COLO668 (cell line): ENCODE measurements at regions not wholly inside any gene's neighbourhood (a gene's known extent, or its start where the extent isn't known, plus 50 kb on each side); places are given as distances from the start of the nearest gene placed in this dataset.
"Not testable (repeated sequence)": the region's sequence is repeated elsewhere in the genome, so short reads cannot be mapped to it uniquely, and the experiment has no call there.

Experiments
- DNase-seq: peaks from one replicate; lab custom pipeline; 2025; ENCODE audit not compliant: unreplicated experiment; lab: John Stamatoyannopoulos, UW

DNA sequence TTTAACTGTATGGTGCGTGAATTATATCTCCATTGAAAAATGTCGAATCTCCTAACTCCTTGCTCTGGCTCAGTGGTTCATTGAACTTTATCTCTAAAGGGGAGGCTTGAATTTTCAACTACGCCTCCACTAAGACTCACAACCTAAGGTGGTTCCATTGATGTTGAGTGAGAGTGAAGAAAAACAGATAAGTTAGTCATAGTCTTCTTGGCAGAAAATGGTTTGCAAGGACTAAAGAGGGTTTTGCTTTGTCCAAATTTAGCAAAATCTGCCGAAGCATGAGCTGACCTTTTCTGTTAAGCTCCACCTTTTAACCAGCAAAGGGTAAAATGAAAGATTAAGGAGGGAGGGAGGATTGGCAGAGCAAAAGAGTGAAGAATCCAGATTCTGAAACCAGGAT is 290.2 kb upstream of the SPTLC3 start:
- no peak for DNase-seq

DNA sequence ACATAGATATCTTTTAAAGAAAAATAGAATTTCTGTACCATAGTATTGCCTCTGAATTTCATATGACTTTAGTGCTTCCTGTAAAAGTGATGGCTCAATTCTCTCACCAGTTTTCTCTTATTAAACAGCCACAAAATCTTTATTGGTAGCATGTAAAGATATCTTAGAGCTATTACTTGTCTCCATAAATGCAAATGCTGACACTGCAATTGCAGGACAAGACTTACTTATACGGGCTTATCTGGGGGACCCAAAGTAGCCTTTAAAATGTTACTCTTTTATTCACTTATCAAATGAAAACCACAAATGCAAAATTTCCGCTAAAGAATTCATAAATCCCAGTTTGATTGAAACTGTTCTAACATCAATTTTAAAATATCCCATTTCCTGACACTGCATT is 287.1 kb upstream of the SPTLC3 start:
- DNase-seq, result no peak

DNA sequence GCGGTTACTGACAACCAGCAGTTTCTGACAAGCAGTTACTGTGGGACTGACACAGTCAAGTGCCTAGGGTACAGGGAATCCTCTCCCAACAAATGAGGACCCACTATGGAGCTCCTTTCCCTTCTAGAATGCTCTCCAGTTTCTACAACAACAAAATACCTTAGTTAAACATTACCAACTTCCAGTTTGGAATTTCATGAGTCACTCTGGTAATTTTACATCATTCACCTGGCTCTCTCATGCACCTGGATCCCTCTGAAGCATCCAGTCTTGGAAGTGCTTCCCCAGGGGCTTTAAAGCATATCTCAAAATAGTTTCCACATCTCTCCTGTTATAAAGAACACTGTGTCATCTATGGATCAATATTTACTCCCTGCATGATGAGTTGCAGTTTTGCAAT is 286.7 kb upstream of the SPTLC3 start:
- DNase-seq, result peak; percentile 67

DNA sequence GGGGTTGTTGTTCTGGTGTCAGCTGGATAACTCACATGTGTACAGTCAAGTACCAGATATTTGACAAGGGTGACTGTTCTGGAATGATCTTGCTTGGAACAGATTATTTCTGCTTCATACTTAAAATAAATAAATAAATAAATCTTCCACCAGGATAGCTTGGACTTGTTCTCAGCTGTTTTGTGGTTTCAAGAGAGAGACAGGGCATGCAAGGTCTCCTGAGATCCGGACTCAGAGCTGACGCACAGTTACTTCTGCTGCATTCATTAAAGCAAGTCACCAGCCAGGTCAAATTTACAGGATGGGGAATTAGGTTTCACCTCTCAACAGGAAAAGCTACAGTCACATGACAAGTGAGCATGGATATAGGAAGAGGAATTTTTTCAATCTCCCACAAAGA is 285.0 kb upstream of the SPTLC3 start:
- no peak for DNase-seq

DNA sequence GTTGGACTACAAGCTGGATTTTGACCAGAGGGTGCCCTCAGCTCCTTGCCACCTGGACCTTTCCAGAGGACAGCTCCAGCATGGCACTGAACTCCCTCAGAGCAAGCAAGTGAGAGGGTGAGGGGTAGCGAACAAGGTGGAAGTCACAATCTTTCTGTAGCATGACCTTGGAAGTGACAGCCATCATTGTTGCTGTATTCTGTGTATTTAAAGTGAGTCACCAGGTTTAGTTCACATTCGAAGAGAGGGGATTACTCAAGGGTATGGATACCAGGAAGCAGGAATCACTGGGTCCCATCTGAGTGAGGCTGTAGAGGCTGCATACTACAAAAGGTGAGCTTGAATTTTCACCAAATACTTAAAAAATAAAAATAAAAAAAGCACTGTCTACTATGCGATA is 280.0 kb upstream of the SPTLC3 start:
- DNase-seq, result no peak

DNA sequence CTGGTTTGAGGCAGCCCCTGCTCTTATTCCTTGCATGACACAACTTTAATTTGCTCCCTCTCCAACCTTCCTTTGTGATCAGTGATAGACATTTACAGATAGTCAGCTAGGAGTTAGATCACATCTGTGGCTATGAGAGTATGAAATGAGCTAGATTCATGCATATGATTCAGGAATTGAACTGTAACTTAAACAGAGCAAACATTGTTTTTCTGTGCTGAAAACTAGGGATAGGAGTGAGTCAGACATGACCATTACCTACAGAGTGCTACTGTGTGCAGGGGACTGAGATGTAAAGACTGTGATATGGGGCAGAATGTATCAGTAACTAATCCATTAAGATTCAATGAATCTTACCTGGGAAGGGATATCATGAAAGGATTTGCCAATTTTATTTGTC is 279.4 kb upstream of the SPTLC3 start:
- no peak for DNase-seq

DNA sequence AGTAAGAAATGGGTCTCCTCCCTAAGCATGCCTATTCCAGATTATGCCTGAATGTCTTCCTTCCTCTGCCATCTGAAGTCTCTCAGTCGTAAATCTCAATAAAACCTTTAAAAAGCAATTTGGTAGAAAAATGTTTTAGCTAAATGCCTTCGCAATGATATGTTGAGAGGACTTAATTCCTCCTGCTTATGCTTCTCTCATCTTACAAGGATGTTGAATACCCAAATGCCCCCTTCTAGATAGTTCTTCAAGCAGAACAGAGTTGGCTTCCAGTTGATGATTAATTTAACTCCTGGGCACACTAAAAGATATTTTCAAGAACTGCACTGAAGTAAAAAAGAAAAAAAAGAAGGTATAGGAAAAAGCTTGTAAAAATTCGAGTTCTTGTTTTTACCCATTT is 275.0 kb upstream of the SPTLC3 start:
- no peak for DNase-seq

DNA sequence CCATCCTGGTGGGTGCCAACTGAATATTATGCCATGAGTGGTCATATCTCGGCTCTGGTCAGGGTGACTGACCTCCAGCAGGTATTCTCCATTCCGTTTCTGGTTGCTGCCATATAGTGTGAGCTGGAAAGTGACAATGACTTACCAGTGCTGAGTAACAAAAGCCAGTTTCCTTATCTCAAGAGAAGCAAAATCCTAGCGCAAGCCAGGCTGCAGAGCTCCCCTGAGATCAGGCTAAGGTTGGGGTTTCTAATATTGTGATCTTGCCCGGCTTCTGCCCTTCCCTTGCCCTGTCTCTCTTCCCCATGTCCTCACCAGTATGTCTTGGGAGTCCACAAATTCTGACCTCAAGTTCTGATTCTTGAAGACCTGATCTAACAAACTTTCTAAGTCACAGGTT is 271.3 kb upstream of the SPTLC3 start:
- no peak for DNase-seq

DNA sequence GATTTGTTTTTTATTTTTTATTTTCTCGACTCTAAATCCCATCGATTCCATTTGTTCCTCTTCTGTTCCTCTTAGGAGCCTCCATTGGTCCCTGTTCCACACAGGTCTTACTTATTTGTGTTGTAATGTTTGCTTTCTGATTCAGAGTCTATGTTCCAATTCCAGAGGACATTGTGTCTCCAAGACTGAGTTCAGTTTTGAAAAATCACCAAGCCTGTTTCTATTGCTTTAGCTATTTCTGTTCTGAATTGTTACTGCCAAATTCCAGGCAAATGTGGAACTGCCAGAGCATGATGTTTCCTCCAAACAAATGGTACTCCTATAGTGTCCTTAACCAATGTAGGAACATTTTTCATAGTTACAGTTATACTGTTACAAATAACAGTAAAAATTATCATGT is 270.9 kb upstream of the SPTLC3 start:
- DNase-seq, result no peak

DNA sequence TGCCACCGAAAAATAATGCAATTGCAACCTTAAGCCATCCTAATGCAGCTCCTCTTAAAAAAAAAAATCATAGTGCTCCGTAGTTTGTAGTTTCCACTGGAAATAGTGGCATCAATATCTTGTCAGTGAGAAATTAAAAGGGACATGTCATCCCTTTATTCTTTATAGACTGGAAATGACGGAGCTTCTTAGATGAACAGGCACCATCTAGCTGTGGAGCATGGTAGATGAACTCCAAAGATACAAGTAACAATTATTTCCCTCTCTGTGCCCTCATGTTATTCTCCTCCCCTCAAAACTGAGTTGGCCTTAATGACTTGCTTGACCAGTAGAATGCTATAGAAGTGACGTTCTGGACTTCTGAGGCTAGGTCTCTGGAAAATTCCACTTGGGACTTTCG is 268.1 kb upstream of the SPTLC3 start:
- DNase-seq, result no peak

DNA sequence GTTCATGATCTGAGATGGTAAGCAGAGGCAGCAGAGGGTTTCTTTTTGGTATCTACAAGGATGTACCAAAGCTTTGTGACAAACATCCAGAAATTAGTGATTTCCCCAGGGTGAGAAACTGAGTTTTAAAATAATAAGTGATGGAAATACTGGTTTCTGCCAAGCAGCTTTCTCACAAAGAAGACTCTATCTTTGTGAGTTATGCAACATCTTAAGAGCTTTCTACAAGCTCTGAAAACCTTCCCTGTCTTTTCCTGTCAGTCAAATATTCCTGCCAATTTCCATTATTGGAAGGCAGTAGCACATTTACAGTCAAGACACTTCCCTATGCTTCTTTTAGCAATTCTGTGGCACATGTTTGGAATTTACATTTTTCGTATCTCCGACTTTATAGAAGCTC is 264.7 kb upstream of the SPTLC3 start:
- no peak for DNase-seq

DNA sequence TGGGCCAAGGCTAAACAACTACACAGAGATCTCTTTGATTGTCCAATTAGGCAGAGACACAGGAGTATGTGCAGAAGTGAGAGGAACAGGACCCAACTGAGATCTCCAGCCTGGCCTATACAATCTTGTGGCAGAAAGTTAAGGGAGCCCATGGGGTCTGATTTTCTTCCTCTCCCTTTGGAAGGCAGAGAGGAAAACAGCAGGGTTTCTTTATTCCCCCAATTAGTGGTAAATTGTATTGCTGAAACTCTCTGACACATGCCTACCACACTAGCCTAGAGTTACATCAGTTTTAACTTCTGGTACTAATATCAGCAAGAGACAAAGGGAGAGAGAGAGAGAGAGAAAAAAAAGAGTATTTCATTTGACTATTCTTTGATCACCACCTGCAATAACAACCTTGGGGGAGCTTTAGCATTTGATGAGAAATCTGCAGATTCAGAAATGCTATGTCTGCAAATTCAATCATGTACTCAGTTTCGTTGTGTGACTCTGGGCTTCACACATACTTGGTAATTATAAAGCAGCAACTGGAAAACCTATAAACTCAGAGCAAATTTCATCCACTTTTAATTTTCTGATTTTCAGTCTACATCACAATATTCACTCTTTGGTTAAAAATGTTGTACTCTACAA is 260.3 kb upstream of the SPTLC3 start:
- no peak for DNase-seq

DNA sequence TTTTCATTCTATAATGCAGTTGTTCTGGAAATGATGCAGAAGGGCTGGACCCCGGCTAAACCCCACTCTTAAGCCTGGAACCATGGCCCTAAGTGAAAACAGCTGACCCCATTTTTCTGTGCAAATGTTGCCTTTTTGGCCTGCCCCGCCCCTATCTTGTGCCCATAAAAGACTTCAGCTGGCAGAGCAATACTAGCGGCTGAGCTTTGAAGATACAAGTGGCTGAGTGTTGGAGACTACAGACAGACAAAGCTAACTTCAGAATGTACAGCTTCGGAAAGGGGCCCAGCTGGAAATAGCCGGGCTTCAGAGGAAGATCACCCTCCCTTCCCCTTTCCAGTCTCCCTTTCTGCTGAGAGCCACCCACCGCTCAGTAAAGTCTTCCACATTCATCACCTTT is 258.6 kb upstream of the SPTLC3 start:
- no peak for DNase-seq

DNA sequence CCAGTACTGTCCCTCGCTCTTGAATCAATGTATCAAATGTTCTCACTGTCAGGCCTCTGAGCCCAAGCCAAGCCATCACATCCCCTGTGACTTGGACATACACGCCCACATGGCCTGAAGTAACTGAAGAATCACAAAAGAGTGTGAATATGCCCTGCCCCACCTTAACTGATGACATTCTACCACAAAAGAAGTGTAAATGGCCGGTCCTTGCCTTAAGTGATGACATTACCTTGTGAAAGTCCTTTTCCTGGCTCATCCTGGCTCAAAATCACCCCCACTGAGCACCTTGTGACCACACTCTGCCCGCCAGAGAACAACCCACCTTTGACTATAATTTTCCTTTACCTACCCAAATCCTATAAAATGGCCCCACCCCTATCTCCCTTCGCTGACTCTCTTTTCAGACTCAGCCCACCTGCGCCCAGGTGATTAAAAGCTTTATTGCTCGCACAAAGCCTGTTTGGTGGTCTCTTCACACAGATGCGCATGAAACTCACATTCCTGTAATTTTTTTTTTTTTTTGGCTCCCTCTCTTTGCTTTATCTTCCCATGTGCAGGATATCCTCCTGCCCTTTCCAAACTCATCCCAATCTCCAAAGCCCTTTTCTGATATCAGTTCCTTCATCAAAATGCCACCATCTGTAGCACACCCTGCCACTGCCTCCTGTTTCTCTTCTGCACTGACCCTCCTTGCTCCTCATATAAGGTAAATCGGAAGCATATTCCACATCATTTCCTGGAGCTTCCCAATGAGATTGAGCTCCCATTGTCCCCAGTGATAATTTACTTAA is 255.7 kb upstream of the SPTLC3 start:
- not testable (repeated sequence) for DNase-seq

DNA sequence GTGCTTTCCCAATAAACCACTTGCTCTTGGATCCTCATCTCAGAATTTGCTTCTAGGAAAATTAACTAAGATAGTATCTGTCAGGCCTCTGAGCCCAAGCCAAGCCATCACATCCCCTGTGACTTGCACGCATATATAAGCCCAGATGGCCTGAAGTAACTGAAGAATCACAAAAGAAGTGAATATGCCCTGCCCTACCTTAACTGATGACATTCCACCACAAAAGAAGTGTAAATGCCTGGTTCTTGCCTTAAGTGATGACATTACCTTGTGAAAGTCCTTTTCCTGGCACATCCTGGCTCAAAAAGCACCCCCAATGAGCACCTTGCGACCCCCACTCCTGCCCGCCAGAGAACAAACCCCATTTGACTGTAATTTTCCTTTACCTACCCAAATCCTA is 255.0 kb upstream of the SPTLC3 start:
- DNase-seq, result not testable (repeated sequence)

DNA sequence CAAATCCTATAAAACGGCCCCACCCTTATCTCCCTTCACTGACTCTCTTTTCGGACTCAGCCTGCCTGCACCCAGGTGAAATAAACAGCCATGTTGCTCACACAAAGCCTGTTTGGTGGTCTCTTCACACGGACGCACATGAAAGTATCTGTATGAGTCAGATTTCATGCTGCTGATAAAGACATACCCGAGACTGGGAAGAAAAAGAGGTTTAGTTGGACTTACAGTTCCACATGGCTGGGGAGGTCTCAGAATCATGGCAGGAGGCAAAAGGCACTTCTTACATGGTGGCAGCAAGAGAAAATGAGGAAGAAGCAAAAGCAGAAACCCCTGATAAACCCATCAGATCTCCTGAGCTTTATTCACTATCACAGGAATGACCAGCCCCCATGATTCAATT is 249.3 kb upstream of the SPTLC3 start:
- not testable (repeated sequence) for DNase-seq

DNA sequence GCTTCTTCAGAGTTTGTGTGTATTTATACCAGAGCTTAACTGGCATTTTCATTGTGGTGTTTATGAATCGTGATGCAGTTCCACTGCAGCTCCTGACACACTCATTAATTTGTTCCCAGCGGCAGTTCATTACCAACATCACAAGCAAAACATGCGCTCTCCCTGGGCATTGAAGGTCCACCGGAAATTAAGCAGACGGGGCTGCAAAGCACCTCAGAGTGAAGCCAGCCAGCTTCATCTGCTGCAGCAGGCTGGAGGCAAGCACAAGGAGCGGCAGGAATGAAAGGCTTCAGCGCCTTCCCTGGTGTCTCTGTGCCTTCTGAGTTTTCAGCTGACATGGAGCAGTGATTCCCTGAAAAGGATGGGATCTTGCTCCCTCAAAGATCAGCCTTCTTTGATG is 246.0 kb upstream of the SPTLC3 start:
- no peak for DNase-seq

DNA sequence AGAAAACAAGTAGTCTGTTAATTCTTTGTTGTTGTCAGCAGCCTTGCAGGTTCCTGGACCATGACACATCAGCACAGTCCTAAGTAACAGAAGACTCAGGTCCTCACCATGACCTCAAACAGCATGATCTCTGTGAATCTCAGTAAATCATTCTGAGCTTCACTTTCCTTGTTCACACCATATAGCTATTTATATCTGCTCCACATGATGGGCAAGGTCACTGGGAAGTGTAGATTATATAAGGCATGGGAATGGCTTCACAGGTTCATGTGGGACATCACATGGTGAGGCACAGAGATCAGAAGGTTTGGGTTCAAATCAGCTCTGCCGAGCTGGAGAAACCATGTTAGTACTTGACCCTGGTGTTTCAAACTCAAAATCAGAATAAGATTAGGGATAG is 245.4 kb upstream of the SPTLC3 start:
- DNase-seq, result no peak

DNA sequence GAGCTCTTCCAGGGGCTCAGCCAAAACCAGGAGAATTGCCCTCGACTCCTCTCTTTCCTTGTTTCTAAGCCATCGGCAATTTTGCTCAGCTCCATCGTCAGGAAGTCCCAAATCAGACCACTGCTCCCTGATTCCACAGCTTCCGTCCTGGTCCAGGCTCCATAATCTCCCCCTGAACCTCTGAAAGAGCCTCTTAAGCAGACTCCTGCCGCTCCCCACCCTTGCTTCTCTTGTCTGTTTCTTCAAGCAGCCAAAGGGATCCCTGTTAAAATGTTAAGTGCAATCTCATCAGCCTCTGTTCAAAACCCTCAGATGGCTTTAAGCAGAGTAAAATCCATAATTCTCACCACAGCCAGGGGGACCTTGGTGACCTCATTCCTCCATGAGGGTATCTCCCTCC is 244.7 kb upstream of the SPTLC3 start:
- no peak for DNase-seq

DNA sequence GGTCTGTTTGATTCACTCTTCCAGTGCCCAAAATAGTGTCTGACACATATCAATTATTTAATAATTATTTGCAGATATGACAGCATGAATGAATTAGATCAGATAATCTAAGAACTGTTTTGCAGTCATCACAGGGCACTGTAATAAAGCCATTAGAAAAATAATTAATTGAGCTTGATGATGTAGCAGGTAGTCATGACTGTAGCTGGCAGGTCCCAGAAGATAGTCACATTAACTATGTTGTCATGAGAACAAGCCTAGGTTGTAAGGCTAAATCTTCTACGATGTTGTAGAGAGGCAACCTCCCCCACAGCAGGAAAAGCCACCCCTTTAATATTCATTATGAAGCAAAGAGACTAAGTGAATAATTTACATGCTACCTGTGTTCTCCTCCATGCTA is 243.9 kb upstream of the SPTLC3 start:
- no peak for DNase-seq

DNA sequence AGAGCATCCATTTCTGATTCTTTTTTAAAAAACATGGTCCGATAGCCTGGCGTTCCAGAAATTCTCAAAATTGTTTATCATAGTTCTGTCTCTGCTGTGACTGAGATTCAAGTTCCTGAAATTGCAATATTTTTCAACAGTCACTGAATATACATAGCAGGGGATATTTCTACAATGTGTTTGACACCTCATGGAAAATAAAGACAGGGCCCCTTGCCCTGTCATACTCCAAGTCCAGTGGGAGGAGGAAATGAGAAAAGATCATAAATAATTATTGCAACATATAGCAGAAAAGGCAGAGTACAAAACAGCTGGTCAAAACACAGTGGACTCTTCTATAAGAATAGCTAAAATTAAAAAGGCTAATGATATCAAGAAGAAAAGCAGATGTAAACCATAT is 234.8 kb upstream of the SPTLC3 start:
- no peak for DNase-seq

DNA sequence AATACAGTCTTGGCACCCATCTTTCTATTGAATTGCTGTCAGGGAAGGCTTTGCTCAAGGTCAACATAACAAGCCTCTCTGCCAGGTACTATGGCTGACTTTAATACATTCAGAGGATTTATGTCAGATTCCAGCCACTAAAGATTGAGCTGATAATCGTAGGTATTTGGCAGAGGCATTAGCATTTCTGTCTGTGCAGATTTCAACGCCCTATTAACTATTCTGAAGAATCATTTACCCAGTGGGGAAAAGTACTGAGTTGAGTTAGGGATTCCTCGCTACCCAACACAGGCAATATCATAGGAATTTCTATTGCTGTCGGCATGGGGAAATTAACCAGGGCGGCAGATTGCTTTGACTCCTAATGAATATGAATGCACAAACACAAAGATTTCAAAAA is 233.7 kb upstream of the SPTLC3 start:
- DNase-seq, result no peak

DNA sequence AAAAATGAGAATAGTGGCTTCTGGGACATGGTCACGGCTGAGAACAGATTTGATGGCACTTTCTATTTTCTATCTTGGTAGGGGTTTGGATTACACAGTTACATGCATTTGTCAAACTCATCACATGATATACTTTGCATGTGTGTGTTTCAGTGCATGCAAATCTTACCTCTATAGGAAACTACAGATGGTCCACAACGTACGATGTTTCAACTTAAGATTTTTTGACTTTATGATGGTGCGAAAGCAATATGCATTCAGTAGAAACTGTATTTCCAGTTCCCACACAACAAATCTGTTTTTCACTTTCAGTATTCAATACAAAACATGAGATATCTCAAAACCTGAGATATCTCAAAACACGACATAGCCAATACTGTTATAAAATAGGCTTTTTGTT is 231.8 kb upstream of the SPTLC3 start:
- no peak for DNase-seq
